ENCODE measurements at regions not wholly inside any gene's neighbourhood (a gene's known extent, or its start where the extent isn't known, plus 50 kb on each side); places are given as distances from the start of the nearest gene placed in this dataset.

DNA sequence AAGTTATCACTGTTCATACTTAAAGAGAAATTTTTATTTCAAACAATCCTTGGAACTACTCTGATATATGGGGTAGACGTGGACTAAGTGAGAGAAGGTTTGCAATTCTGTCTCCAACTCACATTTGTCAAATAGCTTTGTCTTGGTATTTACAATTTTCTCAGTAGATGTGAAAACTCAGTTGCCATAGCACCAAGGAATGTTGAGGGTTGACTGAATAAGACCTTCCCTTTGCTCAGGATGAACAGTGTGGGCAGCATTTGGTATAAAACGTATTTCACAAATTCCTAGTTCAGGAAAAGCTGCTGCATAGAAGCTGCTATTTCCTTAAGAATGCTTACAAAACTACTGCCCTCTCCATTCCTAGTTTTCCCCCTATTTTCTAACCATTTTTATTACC, 399.5 kb downstream of the NKX6-1 start:
- Histone ChIP-seq H3K36me3 (ENCODE audit: control insufficient read depth, insufficient read depth, low read length) (no peaks in the 10 kb centered on the region), H3K27ac (ENCODE audit: low read length) (no peak overlapping the region), H3K4me3 (ENCODE audit: low read length) (no peak overlapping the region), H3K9me3 (ENCODE audit: control insufficient read depth, insufficient read depth, low read length) (no peaks in the 10 kb centered on the region), H3K4me1 (ENCODE audit: control insufficient read depth, insufficient read depth, low read length) (no peaks in the 10 kb centered on the region), H3K27me3 (ENCODE audit: control insufficient read depth, insufficient read depth, low read length) (no peaks in the 10 kb centered on the region)
- Mint-ChIP-seq H3K27me3 (ENCODE audit: low read depth in 2 of 2) (no peaks in the 10 kb centered on the region), H3K27ac (no peak overlapping the region), H3K4me1 (no peaks in the 10 kb centered on the region), H3K4me3 (no peak overlapping the region), H3K9me3 (peaks cover 3 to 4% of the 10 kb centered on the region in 2 donors), H3K36me3 (no peaks in the 10 kb centered on the region)
- no peak for ATAC-seq
- intact Hi-C loops (cut with micrococcal nuclease) = no loop called here
- WGBS (ENCODE audit: insufficient coverage) = 71% methylated on average over 1 of the region's 2 CpGs
- DNase-seq = no peak
- TF ChIP-seq, protein P1, sequence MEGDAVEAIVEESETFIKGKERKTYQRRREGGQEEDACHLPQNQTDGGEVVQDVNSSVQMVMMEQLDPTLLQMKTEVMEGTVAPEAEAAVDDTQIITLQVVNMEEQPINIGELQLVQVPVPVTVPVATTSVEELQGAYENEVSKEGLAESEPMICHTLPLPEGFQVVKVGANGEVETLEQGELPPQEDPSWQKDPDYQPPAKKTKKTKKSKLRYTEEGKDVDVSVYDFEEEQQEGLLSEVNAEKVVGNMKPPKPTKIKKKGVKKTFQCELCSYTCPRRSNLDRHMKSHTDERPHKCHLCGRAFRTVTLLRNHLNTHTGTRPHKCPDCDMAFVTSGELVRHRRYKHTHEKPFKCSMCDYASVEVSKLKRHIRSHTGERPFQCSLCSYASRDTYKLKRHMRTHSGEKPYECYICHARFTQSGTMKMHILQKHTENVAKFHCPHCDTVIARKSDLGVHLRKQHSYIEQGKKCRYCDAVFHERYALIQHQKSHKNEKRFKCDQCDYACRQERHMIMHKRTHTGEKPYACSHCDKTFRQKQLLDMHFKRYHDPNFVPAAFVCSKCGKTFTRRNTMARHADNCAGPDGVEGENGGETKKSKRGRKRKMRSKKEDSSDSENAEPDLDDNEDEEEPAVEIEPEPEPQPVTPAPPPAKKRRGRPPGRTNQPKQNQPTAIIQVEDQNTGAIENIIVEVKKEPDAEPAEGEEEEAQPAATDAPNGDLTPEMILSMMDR (IDR thresholded peaks at IDR 0.05) = no peak

DNA sequence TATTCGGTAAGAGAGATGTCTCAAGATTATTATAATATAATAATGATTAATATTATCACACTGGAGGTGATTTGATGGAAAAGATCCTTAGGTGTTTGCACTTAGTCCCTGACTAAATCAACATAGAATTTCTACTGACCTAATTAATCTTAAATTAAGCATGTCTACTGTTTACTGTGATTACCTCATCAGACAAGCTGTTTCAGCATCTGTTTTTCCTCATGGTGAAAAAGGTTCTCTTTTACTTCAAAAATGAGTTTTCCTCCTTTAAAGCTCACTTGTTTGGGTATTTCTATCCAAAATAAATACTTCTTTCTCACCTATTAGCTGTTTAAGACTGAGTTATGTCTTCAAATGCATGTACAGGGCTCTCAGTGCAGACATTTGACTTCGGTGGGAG, 407.8 kb downstream of the NKX6-1 start:
- ATAC-seq (no peak), DNase-seq (no peak)
- no peak overlapping the region for H3K4me3 ChIP-seq (ENCODE audit: low read length)
- Mint-ChIP-seq H3K4me3 (no peak overlapping the region), H3K27me3 (ENCODE audit: low read depth in 2 of 2) (no peaks in the 10 kb centered on the region), H3K36me3 (no peaks in the 10 kb centered on the region), H3K4me1 (no peaks in the 10 kb centered on the region), H3K27ac (no peak overlapping the region), H3K9me3 (peaks cover 0 to 3% of the 10 kb centered on the region in 2 donors)
- H3K36me3 ChIP-seq (ENCODE audit: control insufficient read depth, insufficient read depth, low read length) = no peaks in the 10 kb centered on the region
- no peaks in the 10 kb centered on the region for H3K27me3 ChIP-seq (ENCODE audit: control insufficient read depth, insufficient read depth, low read length)
- H3K9me3 ChIP-seq (ENCODE audit: control insufficient read depth, insufficient read depth, low read length) = no peaks in the 10 kb centered on the region
- intact Hi-C loops (cut with micrococcal nuclease) = no loop called here
- no peak overlapping the region for H3K27ac ChIP-seq (ENCODE audit: low read length)
- TF ChIP-seq, protein P1 (IDR thresholded peaks at IDR 0.05) = no peak
- no CpG with 5 or more reads among the region's 2 CpGs for WGBS (ENCODE audit: insufficient coverage)
- H3K4me1 ChIP-seq (ENCODE audit: control insufficient read depth, insufficient read depth, low read length) = no peaks in the 10 kb centered on the region

DNA sequence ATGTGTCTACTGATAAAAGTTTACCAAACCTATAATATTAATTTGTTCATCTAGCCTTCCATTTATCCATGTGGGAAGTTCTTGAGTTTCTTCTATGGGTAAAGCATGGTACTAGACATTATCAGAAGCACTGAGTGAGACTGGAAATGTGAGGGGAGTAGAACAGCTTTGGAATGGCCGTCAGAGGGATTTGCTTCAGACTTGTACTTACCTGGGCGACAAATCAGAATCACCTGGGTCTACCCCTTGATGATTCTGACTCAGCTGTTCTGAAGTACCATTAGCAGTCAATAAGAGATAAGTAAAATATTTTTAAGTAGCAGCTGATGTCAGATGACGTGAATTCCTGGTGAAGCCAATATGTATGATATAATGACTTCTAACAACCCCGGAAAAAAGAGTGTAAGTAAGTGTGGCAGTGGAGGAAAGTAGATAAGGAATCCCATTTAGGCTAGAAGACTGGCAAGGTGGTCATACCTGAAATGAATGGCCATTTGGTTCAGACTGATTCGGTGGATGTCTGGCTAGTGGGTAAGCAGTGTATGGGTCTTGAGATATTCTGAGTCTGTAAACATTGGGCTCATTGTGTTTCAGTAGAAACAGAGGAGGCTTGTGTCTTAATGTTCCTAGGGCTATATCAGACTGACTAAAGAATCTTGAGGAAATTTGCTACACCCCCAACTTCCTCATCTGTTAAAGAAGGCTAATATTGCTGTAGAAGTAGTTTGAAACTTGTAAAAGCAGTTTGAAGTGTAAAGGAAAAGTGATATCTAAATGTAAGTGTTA, 409.2 kb downstream of the NKX6-1 start:
- ATAC-seq (no peak), DNase-seq (no peak)
- Mint-ChIP-seq H3K4me3 (no peak overlapping the region), H3K27me3 (ENCODE audit: low read depth in 2 of 2) (no peaks in the 10 kb centered on the region), H3K36me3 (no peaks in the 10 kb centered on the region), H3K27ac (no peak overlapping the region), H3K4me1 (no peaks in the 10 kb centered on the region), H3K9me3 (peaks cover 4 to 6% of the 10 kb centered on the region in 2 donors)
- H3K36me3 ChIP-seq (ENCODE audit: control insufficient read depth, insufficient read depth, low read length) = no peaks in the 10 kb centered on the region
- no peak overlapping the region for H3K4me3 ChIP-seq (ENCODE audit: low read length)
- H3K9me3 ChIP-seq (ENCODE audit: control insufficient read depth, insufficient read depth, low read length) = no peaks in the 10 kb centered on the region
- H3K27ac ChIP-seq (ENCODE audit: low read length) = no peak overlapping the region
- intact Hi-C loops (cut with micrococcal nuclease) = no loop called here
- no peaks in the 10 kb centered on the region for H3K27me3 ChIP-seq (ENCODE audit: control insufficient read depth, insufficient read depth, low read length)
- 72% methylated on average over 5 of the region's 5 CpGs for WGBS (ENCODE audit: insufficient coverage)
- H3K4me1 ChIP-seq (ENCODE audit: control insufficient read depth, insufficient read depth, low read length) = no peaks in the 10 kb centered on the region
- TF ChIP-seq, protein P1 (IDR thresholded peaks at IDR 0.05) = no peak

GRCh38 chr4:84085986-84086385, 413.1 kb downstream of the NKX6-1 start:
- no peak for DNase-seq
- no peak overlapping the region for H3K4me3 Mint-ChIP-seq
- intact Hi-C loops (cut with micrococcal nuclease) = no loop called here

More at GRCh38 chr4:84085986-84086385, 413.1 kb downstream of the NKX6-1 start:
- no peaks in the 10 kb centered on the region for H3K9me3 ChIP-seq (ENCODE audit: control insufficient read depth, insufficient read depth, low read length)
- H3K27ac ChIP-seq (ENCODE audit: low read length) = no peak overlapping the region
- no peaks in the 10 kb centered on the region for H3K36me3 ChIP-seq (ENCODE audit: control insufficient read depth, insufficient read depth, low read length)
- 97% methylated on average over 3 of the region's 4 CpGs for WGBS (ENCODE audit: insufficient coverage)
- TF ChIP-seq, protein P1 (IDR thresholded peaks at IDR 0.05) = no peak
- no peak for ATAC-seq
- no peaks in the 10 kb centered on the region for H3K27me3 ChIP-seq (ENCODE audit: control insufficient read depth, insufficient read depth, low read length)
- Mint-ChIP-seq H3K36me3 (peaks cover 5% of the 10 kb centered on the region), H3K27me3 (ENCODE audit: low read depth in 2 of 2) (no peaks in the 10 kb centered on the region), H3K27ac (no peak overlapping the region), H3K4me1 (no peaks in the 10 kb centered on the region), H3K9me3 (peaks cover 8 to 13% of the 10 kb centered on the region in 2 donors)
- H3K4me1 ChIP-seq (ENCODE audit: control insufficient read depth, insufficient read depth, low read length) = no peaks in the 10 kb centered on the region
- H3K4me3 ChIP-seq (ENCODE audit: low read length) = no peak overlapping the region
